H1 (cell line): ENCODE measurements at regions not wholly inside any gene's neighbourhood (a gene's known extent, or its start where the extent isn't known, plus 50 kb on each side); places are given as distances from the start of the nearest gene placed in this dataset.

ENCODE experiments used
- ATF3 ChIP-seq: IDR thresholded peaks from 2 replicates; pipeline ENCODE4 v1.6.1; 2011; ENCODE audit warnings: low read depth, mild to moderate bottlenecking, low read length; ENCODE audit not compliant: insufficient read depth
- CHD1 ChIP-seq: IDR thresholded peaks from 2 replicates; pipeline ENCODE4 v1.6.1; 2012; ENCODE audit warnings: low read depth, low read length, improper control_type of control experiment
- CHD7 ChIP-seq: fragments of 300-600 bp; sonication (generic); IDR thresholded peaks from 2 replicates; pipeline ENCODE4 v1.7.1; 2012; ENCODE audit warnings: low read length, moderate library complexity, mild to moderate bottlenecking, inconsistent platforms; ENCODE audit not compliant: insufficient replicate concordance
- E2F6 ChIP-seq: IDR thresholded peaks from 2 replicates; pipeline ENCODE4 v1.6.1; 2012; ENCODE audit warnings: inconsistent platforms
- RBBP5 ChIP-seq: IDR thresholded peaks from 2 replicates; pipeline ENCODE4 v1.7.1; 2012; ENCODE audit warnings: low read depth, mild to moderate bottlenecking, inconsistent platforms, low read length, moderate library complexity, borderline replicate concordance
- SIX5 ChIP-seq: IDR thresholded peaks from 2 replicates; pipeline ENCODE4 v1.6.1; 2011; ENCODE audit warnings: mild to moderate bottlenecking, low read depth, low read length
- SRF ChIP-seq: IDR thresholded peaks from 2 replicates; pipeline ENCODE4 v1.6.1; 2011; ENCODE audit warnings: mild to moderate bottlenecking, low read depth, low read length, moderate library complexity

GRCh38 chr20:24149175-24149574 is 160.6 kb upstream of the GGTLC1 start (continued):
- TF ChIP-seq CHD7 (no peak), ATF3 (no peak), RBBP5 (no peak), CHD1 (no peak), E2F6 (no peak), SRF (no peak), SIX5 (no peak)
